CD14-positive monocyte (primary cell): ENCODE measurements at regions not wholly inside any gene's neighbourhood (a gene's known extent, or its start where the extent isn't known, plus 50 kb on each side); places are given as distances from the start of the nearest gene placed in this dataset.
A peak's percentile ranks its signal among the peaks of the same experiment; 100 is the strongest.

ENCODE experiments used
- DNase-seq, 3 donors: peaks; one replicate each; pipeline ENCODE4 v3.0.0-alpha.2; 2011 to 2022
- H2AFZ ChIP-seq: 2 replicates; pipeline ENCODE4 v1.6.0; 2012; ENCODE audit warnings: mild to moderate bottlenecking, low read depth, low read length, inconsistent platforms; ENCODE audit not compliant: insufficient read depth, poor library complexity, severe bottlenecking
- H3K27ac ChIP-seq, 2 donors: 1 replicate in 1 of 2; 2 replicates in 1 of 2; pipeline ENCODE4 v1.5.1; 2012 to 2013; ENCODE audit warnings: low read length in 2 of 2, control low read depth in 1 of 2, inconsistent platforms in 1 of 2, low read depth in 1 of 2, mild to moderate bottlenecking in 1 of 2
- H3K27me3 ChIP-seq, 2 donors: one replicate each; pipeline versions ENCODE4 v1.6.0 to v1.6.1; 2011 to 2013; ENCODE audit warnings: low read length in 2 of 2; ENCODE audit not compliant: control insufficient read depth in 2 of 2, insufficient read depth in 2 of 2
- H3K36me3 ChIP-seq, 2 donors: replicated peaks in 1 of 2; 1 replicate in 1 of 2; 2 replicates in 1 of 2; pipeline versions ENCODE4 v1.5.1 to v1.6.1; 2012 to 2013; ENCODE audit warnings: low read length in 2 of 2, control low read depth in 1 of 2, inconsistent platforms in 1 of 2, mild to moderate bottlenecking in 1 of 2; ENCODE audit not compliant: insufficient read depth in 2 of 2, control insufficient read depth in 1 of 2
- H3K4me1 ChIP-seq, 2 donors: 1 replicate in 1 of 2; 2 replicates in 1 of 2; pipeline versions ENCODE4 v1.5.1 to v1.6.1; 2012 to 2013; ENCODE audit warnings: low read length in 2 of 2, control low read depth in 1 of 2, inconsistent platforms in 1 of 2, mild to moderate bottlenecking in 1 of 2, moderate library complexity in 1 of 2; ENCODE audit not compliant: insufficient read depth in 2 of 2, control insufficient read depth in 1 of 2
- H3K4me2 ChIP-seq: replicated peaks from 2 replicates; pipeline ENCODE3; 2012; ENCODE audit warnings: low read length, moderate library complexity, mild to moderate bottlenecking; ENCODE audit not compliant: poor library complexity, severe bottlenecking; ENCODE audit errors: extremely low read depth
- H3K4me3 ChIP-seq, 3 experiments: fragments of 200-600 bp in 1 of 3; sonication (generic) in 1 of 3; replicated peaks in 1 of 3; 1 replicate in 2 of 3; 2 replicates in 1 of 3; pipeline ENCODE4 v1.5.1; 2011 to 2013; ENCODE audit warnings: low read length in 3 of 3, mild to moderate bottlenecking in 3 of 3, control low read depth in 2 of 3, low read depth in 2 of 3, inconsistent platforms in 1 of 3, moderate library complexity in 1 of 3
- H3K79me2 ChIP-seq: 2 replicates; pipeline ENCODE4 v1.6.0; 2012; ENCODE audit warnings: mild to moderate bottlenecking, control low read depth, inconsistent platforms, low read length, moderate library complexity; ENCODE audit not compliant: insufficient read depth
- H3K9ac ChIP-seq: 2 replicates; pipeline ENCODE4 v1.6.0; 2017; ENCODE audit warnings: low read length, mild to moderate bottlenecking; ENCODE audit not compliant: insufficient read depth, poor library complexity, severe bottlenecking
- H3K9me3 ChIP-seq, 2 donors: replicated peaks in 1 of 2; 1 replicate in 1 of 2; 2 replicates in 1 of 2; pipeline versions ENCODE4 v1.5.1 to v1.6.1; 2012 to 2013; ENCODE audit warnings: low read length in 2 of 2, control low read depth in 1 of 2; ENCODE audit not compliant: control insufficient read depth in 1 of 2, insufficient read depth in 1 of 2
- H4K20me1 ChIP-seq: 2 replicates; pipeline ENCODE4 v1.6.0; 2012; ENCODE audit warnings: mild to moderate bottlenecking, low read length, control low read depth, moderate library complexity; ENCODE audit not compliant: insufficient read depth
- H3K27ac Mint-ChIP-seq, 7 donors: one replicate each; pipeline ENCODE4 v1.8.0; 2020; ENCODE audit warnings: mild to moderate bottlenecking in 7 of 7, mixed read lengths in 7 of 7, moderate library complexity in 6 of 7, inconsistent platforms in 2 of 7
- H3K27me3 Mint-ChIP-seq, 3 donors: one replicate each; pipeline ENCODE4 v1.8.0; 2021 to 2022; ENCODE audit warnings: low read depth in 3 of 3, mild to moderate bottlenecking in 3 of 3, mixed read lengths in 3 of 3, moderate library complexity in 3 of 3, inconsistent platforms in 1 of 3
- H3K36me3 Mint-ChIP-seq, 2 donors: one replicate each; pipeline ENCODE4 v1.8.0; 2020; ENCODE audit warnings: mixed read lengths in 2 of 2, inconsistent platforms in 1 of 2, mild to moderate bottlenecking in 1 of 2
- H3K4me1 Mint-ChIP-seq: one replicate; pipeline ENCODE4 v1.8.0; 2020; ENCODE audit warnings: mild to moderate bottlenecking, mixed read lengths
- H3K4me3 Mint-ChIP-seq, 2 donors: one replicate each; pipeline ENCODE4 v1.8.0; 2020; ENCODE audit warnings: mild to moderate bottlenecking in 2 of 2, mixed read lengths in 2 of 2, moderate library complexity in 1 of 2
- H3K9me3 Mint-ChIP-seq, 7 donors: one replicate each; pipeline ENCODE4 v1.8.0; 2020 to 2022; ENCODE audit warnings: mixed read lengths in 7 of 7, mild to moderate bottlenecking in 6 of 7, moderate library complexity in 6 of 7, inconsistent platforms in 2 of 7
- CTCF ChIP-seq: fragments of 200-600 bp; IDR thresholded peaks from one replicate; pipeline ENCODE4 v1.8.0; 2022; ENCODE audit warnings: antibody characterized with exemption, mild to moderate bottlenecking
- WGBS: methylation state at CpG from one replicate; pipeline ENCODE4 v1.1.5; 2013; ENCODE audit warnings: missing lambda C conversion rate; ENCODE audit not compliant: insufficient coverage; 5-methylcytosine and 5-hydroxymethylcytosine counted together
- intact Hi-C, 2 donors: fragments of 100-400 bp; cut with micrococcal nuclease; formaldehyde crosslinking; loops; one replicate each; pipeline versions ENCODE4 v1.15.0 to v1.15.1; 2023

- Histone ChIP-seq H4K20me1 (no peaks in the 10 kb centered on the region), H3K4me2 (no peak overlapping the region), H3K27ac (no peak overlapping the region), H3K4me1 (peaks cover 58 to 68% of the 10 kb centered on the region in 2 donors), H3K9me3 (no peaks in the 10 kb centered on the region), H2AFZ (no peak overlapping the region), H3K9ac (no peak overlapping the region), H3K4me3 (no peak overlapping the region), H3K79me2 (peaks cover 4% of the 10 kb centered on the region), H3K27me3 (no peaks in the 10 kb centered on the region), H3K36me3 (no peaks in the 10 kb centered on the region)
- peaks cover 0 to 8% (median 1%) of the 10 kb centered on the region in 3 donors for H3K27me3 Mint-ChIP-seq
- no peak for TF ChIP-seq CTCF
- peaks cover 0 to 2% of the 10 kb centered on the region in 2 donors for H3K36me3 Mint-ChIP-seq
- WGBS = 100% methylated on average over 3 of the region's 4 CpGs
- no peak for DNase-seq
- peak overlapping the region in 1 of 7 donors; percentile 36 for H3K27ac Mint-ChIP-seq
- intact Hi-C loops = loop anchor here in 1 of 2 donors (2.0 kb wide), 1 partner anchor 34 kb away; no protein-coding TSS in a partner anchor
- H3K9me3 Mint-ChIP-seq = peaks cover 0 to 2% (median 0%) of the 10 kb centered on the region in 7 donors
- H3K4me1 Mint-ChIP-seq = peaks cover 65% of the 10 kb centered on the region
- H3K4me3 Mint-ChIP-seq = no peak overlapping the region
These were observed 64.0 kb downstream of the ZFP36L2 start for GRCh38 chr2:43162511-43162776.

GRCh38 chr2:43161650-43162510, 64.5 kb downstream of the ZFP36L2 start:
- peaks cover 0 to 8% (median 1%) of the 10 kb centered on the region in 3 donors for H3K27me3 Mint-ChIP-seq
- Histone ChIP-seq H3K9ac (no peak overlapping the region), H3K27ac (peak overlapping the region in 1 of 2 donors; percentile 17), H3K9me3 (no peaks in the 10 kb centered on the region), H2AFZ (no peak overlapping the region), H3K4me3 (no peak overlapping the region), H3K4me2 (no peak overlapping the region), H4K20me1 (no peaks in the 10 kb centered on the region), H3K36me3 (no peaks in the 10 kb centered on the region), H3K27me3 (no peaks in the 10 kb centered on the region), H3K4me1 (peaks cover 58 to 68% of the 10 kb centered on the region in 2 donors), H3K79me2 (peaks cover 4% of the 10 kb centered on the region)
- no peak overlapping the region for H3K4me3 Mint-ChIP-seq
- DNase-seq = no peak
- intact Hi-C loops = loop anchor here in 1 of 2 donors (2.0 kb wide), 1 partner anchor 33 kb away; no protein-coding TSS in a partner anchor
- H3K4me1 Mint-ChIP-seq = peaks cover 66% of the 10 kb centered on the region
- peaks cover 0 to 2% (median 0%) of the 10 kb centered on the region in 7 donors for H3K9me3 Mint-ChIP-seq
- H3K27ac Mint-ChIP-seq = peak overlapping the region in 1 of 7 donors; percentile 52
- TF ChIP-seq CTCF = no peak
- WGBS = 98% methylated on average over 9 of the region's 15 CpGs
- peaks cover 0 to 2% of the 10 kb centered on the region in 2 donors for H3K36me3 Mint-ChIP-seq
